GM13976 (cell line): ENCODE measurements at regions not wholly inside any gene's neighbourhood (a gene's known extent, or its start where the extent isn't known, plus 50 kb on each side); places are given as distances from the start of the nearest gene placed in this dataset.

Experiments
- DNase-seq: peaks from one replicate; pipeline ENCODE4 v3.0.0; 2012; ENCODE audit warnings: low spot score
- in situ Hi-C: fragments of 300-500 bp; cut with MboI; formaldehyde crosslinking; loops from one replicate; pipeline ENCODE4 v1.12.0; 2022; ENCODE audit warnings: low sequenced_read_pairs, mixed read lengths, inconsistent platforms; ENCODE audit not compliant: unreplicated experiment
- TF ChIP-seq, protein P1 (sequence below): IDR thresholded peaks from 2 replicates; pipeline ENCODE4 v1.5.1; 2012; ENCODE audit warnings: borderline replicate concordance, mild to moderate bottlenecking; ENCODE audit not compliant: insufficient read depth; ENCODE audit errors: extremely low read depth, missing control alignments, control extremely low read depth

DNA sequence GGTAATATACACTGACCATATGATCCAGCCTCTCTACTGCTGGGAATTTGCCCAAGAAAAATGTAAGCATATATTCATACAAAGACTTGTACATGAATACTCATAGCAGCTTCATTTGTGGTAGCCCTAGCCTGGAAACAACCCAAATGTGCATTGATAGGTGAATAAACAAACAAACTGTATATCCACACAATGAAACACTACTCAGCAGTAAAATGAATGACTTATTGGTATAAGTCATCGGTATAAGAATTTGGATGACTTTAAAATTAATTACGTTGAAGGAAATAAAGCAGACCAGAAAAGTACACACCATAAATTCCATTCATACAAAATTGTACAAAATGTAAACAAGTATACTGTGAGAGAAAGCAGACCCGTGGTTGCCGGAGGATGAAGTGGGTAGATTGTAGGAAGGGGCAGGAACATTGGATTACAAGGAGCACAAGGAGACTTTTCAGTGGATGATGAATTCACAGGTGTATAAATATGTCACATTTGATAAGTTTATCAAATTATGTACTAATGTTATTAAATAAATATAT is 376.7 kb downstream of the TDRD15 start:
- TF ChIP-seq, protein P1, sequence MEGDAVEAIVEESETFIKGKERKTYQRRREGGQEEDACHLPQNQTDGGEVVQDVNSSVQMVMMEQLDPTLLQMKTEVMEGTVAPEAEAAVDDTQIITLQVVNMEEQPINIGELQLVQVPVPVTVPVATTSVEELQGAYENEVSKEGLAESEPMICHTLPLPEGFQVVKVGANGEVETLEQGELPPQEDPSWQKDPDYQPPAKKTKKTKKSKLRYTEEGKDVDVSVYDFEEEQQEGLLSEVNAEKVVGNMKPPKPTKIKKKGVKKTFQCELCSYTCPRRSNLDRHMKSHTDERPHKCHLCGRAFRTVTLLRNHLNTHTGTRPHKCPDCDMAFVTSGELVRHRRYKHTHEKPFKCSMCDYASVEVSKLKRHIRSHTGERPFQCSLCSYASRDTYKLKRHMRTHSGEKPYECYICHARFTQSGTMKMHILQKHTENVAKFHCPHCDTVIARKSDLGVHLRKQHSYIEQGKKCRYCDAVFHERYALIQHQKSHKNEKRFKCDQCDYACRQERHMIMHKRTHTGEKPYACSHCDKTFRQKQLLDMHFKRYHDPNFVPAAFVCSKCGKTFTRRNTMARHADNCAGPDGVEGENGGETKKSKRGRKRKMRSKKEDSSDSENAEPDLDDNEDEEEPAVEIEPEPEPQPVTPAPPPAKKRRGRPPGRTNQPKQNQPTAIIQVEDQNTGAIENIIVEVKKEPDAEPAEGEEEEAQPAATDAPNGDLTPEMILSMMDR: no peak
- no peak for DNase-seq
- in situ Hi-C loops: no loop called here

DNA sequence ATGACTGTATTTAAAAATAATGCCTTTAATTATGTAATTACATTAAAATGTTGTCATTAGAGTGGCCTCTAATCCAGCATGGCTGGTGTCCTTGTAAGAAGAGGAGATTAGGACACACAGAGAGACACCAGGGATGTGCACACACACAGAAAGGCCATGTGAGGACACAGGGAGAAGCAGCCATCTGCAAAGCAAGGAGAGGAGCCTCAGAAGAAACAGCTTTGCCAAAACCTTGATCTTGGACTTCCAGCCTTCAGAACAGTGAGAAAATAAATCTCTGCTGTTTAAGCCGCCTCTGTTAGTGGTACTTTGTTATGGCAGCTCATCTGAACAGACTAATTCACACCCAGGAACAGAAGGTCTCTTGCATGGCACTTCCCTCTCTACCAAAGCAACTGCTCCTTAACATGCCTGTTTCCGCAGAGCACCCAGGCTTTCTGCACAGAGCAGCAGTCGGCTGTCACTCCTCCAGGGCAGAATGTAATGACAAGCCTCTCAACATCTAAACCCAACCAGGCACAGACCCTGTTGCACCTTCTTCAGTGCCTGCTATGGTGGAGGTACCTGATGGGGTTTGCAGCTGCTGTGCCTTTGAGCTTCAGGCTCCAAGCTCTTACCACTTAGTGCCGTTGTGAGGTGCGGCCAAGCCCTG is 377.7 kb downstream of the TDRD15 start:
- in situ Hi-C loops: no loop called here
- no peak for DNase-seq
- TF ChIP-seq, protein P1: no peak

- DNase-seq: no peak
- TF ChIP-seq, protein P1: no peak
Measured at GRCh38 chr2:21515903-21516302, 392.1 kb downstream of the TDRD15 start.

GRCh38 chr2:21519412-21519811 is 395.6 kb downstream of the TDRD15 start:
- in situ Hi-C loops: no loop called here
- no peak for DNase-seq
- TF ChIP-seq, protein P1: no peak

More at GRCh38 chr2:21515903-21516302, 392.1 kb downstream of the TDRD15 start:
- in situ Hi-C loops: no loop called here

- in situ Hi-C loops: no loop called here
- TF ChIP-seq, protein P1: no peak
- DNase-seq: no peak
Measured at GRCh38 chr2:21519821-21520220, 396.1 kb downstream of the TDRD15 start.

DNA sequence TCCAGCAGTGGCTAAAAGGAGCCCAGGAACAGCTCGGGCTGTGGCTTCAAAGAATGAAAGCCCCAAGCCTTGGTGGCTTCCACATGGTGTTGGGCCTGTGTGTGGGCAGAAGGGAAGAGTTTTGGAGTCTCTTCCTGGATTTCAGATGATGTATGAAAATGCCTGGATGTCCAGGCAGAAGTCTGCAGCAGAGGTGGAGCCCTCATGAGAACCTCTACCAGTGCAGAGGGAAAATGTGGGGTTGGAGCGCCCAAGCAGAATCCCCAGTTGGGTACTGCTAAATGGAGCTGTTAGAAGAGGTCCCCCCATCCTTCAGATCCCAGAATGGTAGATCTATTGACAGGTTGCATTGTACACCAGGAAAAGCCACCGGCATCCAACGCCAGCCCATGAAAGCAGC is 412.1 kb downstream of the TDRD15 start:
- TF ChIP-seq, protein P1: no peak
- in situ Hi-C loops: no loop called here

More for the DNA sequence above, 412.1 kb downstream of the TDRD15 start:
- no peak for DNase-seq
